B cell (primary cell): ENCODE measurements at regions not wholly inside any gene's neighbourhood (a gene's known extent, or its start where the extent isn't known, plus 50 kb on each side); places are given as distances from the start of the nearest gene placed in this dataset.

ENCODE experiments used
- ATAC-seq: fragments of 200-7000 bp; cut with Tn5 transposase; one replicate; pipeline ENCODE4 v1.10.0; 2021; ENCODE audit warnings: low read depth, mild to moderate bottlenecking, moderate number of reproducible peaks, moderate library complexity
- CTCF ChIA-PET: fragments of 350-600 bp; sonication (Branson Sonifier 250); formaldehyde crosslinking; loops from one replicate; lab custom pipeline; 2021; ENCODE audit warnings: antibody characterized with exemption, inconsistent platforms; lab: Charles Lee
- POLR2A ChIA-PET: fragments of 350-600 bp; sonication (Branson Sonifier 250); formaldehyde crosslinking; loops from one replicate; lab custom pipeline; 2021; ENCODE audit warnings: antibody characterized with exemption; lab: Charles Lee
- DNase-seq: peaks from one replicate; pipeline ENCODE4 v3.0.0; 2013
- H2AFZ ChIP-seq: 2 replicates; pipeline ENCODE4 v1.6.1; 2012; ENCODE audit warnings: mild to moderate bottlenecking, low read depth, low read length; ENCODE audit not compliant: insufficient read depth, poor library complexity, severe bottlenecking
- H3K27ac ChIP-seq, 2 donors: 1 replicate in 1 of 2; 2 replicates in 1 of 2; pipeline ENCODE4 v1.5.1; 2012 to 2013; ENCODE audit warnings: low read length in 2 of 2, mild to moderate bottlenecking in 2 of 2, moderate library complexity in 1 of 2
- H3K27me3 ChIP-seq, 4 experiments: fragments of 200-600 bp in 1 of 4; sonication (generic) in 1 of 4; replicated peaks in 1 of 4; 1 replicate in 2 of 4; 2 replicates in 2 of 4; pipeline versions ENCODE4 v1.6.1 to v1.7.0; 2013 to 2016; ENCODE audit warnings: low read length in 3 of 4, mild to moderate bottlenecking in 2 of 4, mixed read lengths in 1 of 4, moderate library complexity in 1 of 4; ENCODE audit not compliant: insufficient read depth in 4 of 4, control insufficient read depth in 3 of 4; ENCODE audit errors: control extremely low read depth in 1 of 4
- H3K36me3 ChIP-seq, 2 experiments: replicated peaks in 1 of 2; 1 replicate in 1 of 2; 2 replicates in 1 of 2; pipeline versions ENCODE4 v1.6.1 to v1.7.1; 2013; ENCODE audit warnings: low read length in 1 of 2; ENCODE audit not compliant: insufficient read depth in 2 of 2, control insufficient read depth in 1 of 2; ENCODE audit errors: control extremely low read depth in 1 of 2, extremely low read depth in 1 of 2
- H3K4me1 ChIP-seq, 2 donors: fragments of 200-600 bp in 1 of 2; sonication (generic) in 1 of 2; 1 replicate in 1 of 2; 2 replicates in 1 of 2; pipeline versions ENCODE4 v1.5.1 to v1.6.1; 2013 to 2017; ENCODE audit warnings: low read length in 2 of 2; ENCODE audit not compliant: control insufficient read depth in 2 of 2, insufficient read depth in 2 of 2
- H3K4me2 ChIP-seq: replicated peaks from 2 replicates; pipeline ENCODE3; 2012; ENCODE audit warnings: mild to moderate bottlenecking, low read depth, low read length; ENCODE audit not compliant: poor library complexity, severe bottlenecking
- H3K4me3 ChIP-seq, 5 experiments: fragments of 200-600 bp in 1 of 5; sonication (generic) in 1 of 5; 1 replicate in 3 of 5; 2 replicates in 2 of 5; pipeline versions ENCODE4 v1.5.1 to v1.7.0; 2011 to 2016; ENCODE audit warnings: low read length in 4 of 5, mild to moderate bottlenecking in 4 of 5, low read depth in 2 of 5, control low read depth in 1 of 5, moderate library complexity in 1 of 5; ENCODE audit not compliant: insufficient read depth in 1 of 5; ENCODE audit errors: control extremely low read depth in 1 of 5, extremely low read depth in 1 of 5
- H3K79me2 ChIP-seq: fragments of 200-600 bp; sonication (generic); one replicate; pipeline ENCODE4 v1.6.0; 2016; ENCODE audit warnings: low read length; ENCODE audit not compliant: control insufficient read depth, insufficient read depth
- H3K9ac ChIP-seq: fragments of 200-600 bp; sonication (generic); 2 replicates; pipeline ENCODE4 v1.6.1; 2017; ENCODE audit warnings: mild to moderate bottlenecking, low read length, moderate library complexity
- H3K9me3 ChIP-seq, 3 donors: one replicate each; pipeline versions ENCODE4 v1.6.1 to v1.7.1; 2013; ENCODE audit warnings: low read length in 2 of 3; ENCODE audit not compliant: control insufficient read depth in 2 of 3, insufficient read depth in 1 of 3; ENCODE audit errors: control extremely low read depth in 1 of 3
- H4K20me1 ChIP-seq: 2 replicates; pipeline ENCODE4 v1.6.0; 2012; ENCODE audit warnings: mild to moderate bottlenecking, low read length; ENCODE audit not compliant: insufficient read depth, control insufficient read depth, poor library complexity, severe bottlenecking
- H3K27ac Mint-ChIP-seq: one replicate; pipeline ENCODE4 v1.8.0; 2021; ENCODE audit warnings: mixed read lengths
- H3K27me3 Mint-ChIP-seq: one replicate; pipeline ENCODE4 v1.8.0; 2021; ENCODE audit warnings: mixed read lengths
- H3K4me1 Mint-ChIP-seq: one replicate; pipeline ENCODE4 v1.8.0; 2021; ENCODE audit warnings: mixed read lengths
- H3K4me3 Mint-ChIP-seq: one replicate; pipeline ENCODE4 v1.8.0; 2021; ENCODE audit warnings: mixed read lengths
- H3K9me3 Mint-ChIP-seq: one replicate; pipeline ENCODE4 v1.8.0; 2022; ENCODE audit warnings: mixed read lengths; ENCODE audit not compliant: insufficient read depth
- CTCF ChIP-seq: fragments of 200-600 bp; IDR thresholded peaks from one replicate; pipeline ENCODE4 v1.8.0; 2022; ENCODE audit warnings: antibody characterized with exemption, mild to moderate bottlenecking
- EZH2 ChIP-seq: IDR thresholded peaks from 2 replicates; pipeline ENCODE4 v1.6.1; 2012; ENCODE audit warnings: borderline replicate concordance, low read depth, mild to moderate bottlenecking, moderate library complexity, low read length; ENCODE audit not compliant: insufficient read depth, poor library complexity, severe bottlenecking
- WGBS: methylation state at CpG from one replicate; pipeline ENCODE4 v1.1.5; 2013; ENCODE audit warnings: missing lambda C conversion rate; ENCODE audit not compliant: insufficient coverage; 5-methylcytosine and 5-hydroxymethylcytosine counted together
- intact Hi-C: fragments of 100-400 bp; cut with micrococcal nuclease; formaldehyde crosslinking; loops from one replicate; pipeline ENCODE4 v1.10.0; 2022

DNA sequence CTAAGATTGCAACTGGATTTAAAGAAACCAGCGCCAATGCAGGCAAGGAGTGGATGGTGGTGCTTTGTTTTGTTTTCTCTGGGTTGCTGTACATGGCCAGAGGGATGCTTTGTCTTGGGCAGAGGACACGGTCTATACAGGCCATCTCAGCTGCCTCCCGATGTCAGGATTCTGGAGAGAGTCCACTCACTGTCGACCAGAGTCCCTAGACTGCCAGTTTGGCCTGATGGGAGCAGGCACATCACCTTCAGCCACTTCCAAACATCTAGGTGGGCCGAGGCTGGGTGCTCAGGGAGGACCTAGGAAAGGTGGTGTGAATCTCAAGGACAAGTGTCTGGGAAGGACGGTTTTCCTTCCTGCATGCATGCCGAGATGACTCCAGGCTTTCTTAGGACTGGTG lies 152.1 kb downstream of the BUB3 start:
- CTCF ChIA-PET: no interaction called here
- no peak overlapping the region for H3K4me2 ChIP-seq
- no peak overlapping the region for H3K9ac ChIP-seq
- no peaks in the 10 kb centered on the region for H3K27me3 ChIP-seq
- H3K4me3 Mint-ChIP-seq: no peak overlapping the region
- POLR2A ChIA-PET: no interaction called here
- DNase-seq (no peak), ATAC-seq (no peak)
- 83% methylated on average over 6 of the region's 7 CpGs for WGBS
- no peaks in the 10 kb centered on the region for H3K4me1 Mint-ChIP-seq
- no peak overlapping the region for H3K4me3 ChIP-seq
- H3K36me3 ChIP-seq: no peaks in the 10 kb centered on the region
- H2AFZ ChIP-seq: no peak overlapping the region
- no peak overlapping the region for H3K27ac ChIP-seq
- H3K9me3 ChIP-seq: no peaks in the 10 kb centered on the region
- no peaks in the 10 kb centered on the region for H4K20me1 ChIP-seq
- no peak for TF ChIP-seq CTCF
- no peak for TF ChIP-seq EZH2
- H3K27me3 Mint-ChIP-seq: peaks cover 4% of the 10 kb centered on the region
- H3K27ac Mint-ChIP-seq: no peak overlapping the region
- no peaks in the 10 kb centered on the region for H3K79me2 ChIP-seq
- H3K9me3 Mint-ChIP-seq: no peaks in the 10 kb centered on the region
- no peaks in the 10 kb centered on the region for H3K4me1 ChIP-seq
- intact Hi-C loops: no loop called here

DNA sequence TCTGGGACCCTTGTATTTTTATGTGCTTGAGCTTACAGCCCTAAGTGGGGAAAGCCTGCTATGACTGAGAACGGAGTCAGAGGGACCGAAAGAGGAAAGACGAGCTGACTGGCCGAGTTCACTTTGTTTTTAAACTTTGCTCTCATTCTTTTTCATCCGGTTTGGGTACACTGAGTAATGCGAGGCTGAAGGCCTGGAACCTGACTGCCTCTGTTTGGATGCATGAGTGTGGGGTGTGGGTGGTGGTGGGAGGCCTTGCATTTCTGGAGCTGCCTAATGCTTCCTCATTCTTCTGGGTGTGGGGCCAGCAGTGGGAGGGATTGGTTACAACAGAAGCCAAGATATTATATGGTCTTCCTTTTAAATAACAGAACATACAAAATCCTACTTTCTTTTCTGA lies 155.5 kb downstream of the BUB3 start:
- H4K20me1 ChIP-seq: no peaks in the 10 kb centered on the region
- no peaks in the 10 kb centered on the region for H3K4me1 ChIP-seq
- no peak overlapping the region for H3K4me3 Mint-ChIP-seq
- H3K9me3 ChIP-seq: no peaks in the 10 kb centered on the region
- ChIA-PET CTCF (no interaction called here), POLR2A (no interaction called here)
- TF ChIP-seq EZH2 (no peak), CTCF (no peak)
- no peaks in the 10 kb centered on the region for H3K4me1 Mint-ChIP-seq
- no peak overlapping the region for H3K27ac ChIP-seq
- intact Hi-C loops: no loop called here
- H3K27me3 Mint-ChIP-seq: peaks cover 4% of the 10 kb centered on the region
- H3K9ac ChIP-seq: no peak overlapping the region
- no peak overlapping the region for H2AFZ ChIP-seq
- H3K79me2 ChIP-seq: no peaks in the 10 kb centered on the region
- no peak overlapping the region for H3K4me3 ChIP-seq
- no peaks in the 10 kb centered on the region for H3K36me3 ChIP-seq
- no peaks in the 10 kb centered on the region for H3K9me3 Mint-ChIP-seq
- DNase-seq (no peak), ATAC-seq (no peak)
- H3K27ac Mint-ChIP-seq: no peak overlapping the region
- peaks cover 0 to 3% (median 0%) of the 10 kb centered on the region in 4 experiments for H3K27me3 ChIP-seq
- WGBS: 79% methylated on average over 6 of the region's 6 CpGs
- no peak overlapping the region for H3K4me2 ChIP-seq
